GM13977 (cell line): ENCODE measurements at regions not wholly inside any gene's neighbourhood (a gene's known extent, or its start where the extent isn't known, plus 50 kb on each side); places are given as distances from the start of the nearest gene placed in this dataset.

Source experiments
- DNase-seq: peaks from one replicate; pipeline ENCODE4 v3.0.0; 2012; ENCODE audit warnings: low spot score
- CTCF ChIP-seq: IDR thresholded peaks from 2 replicates; pipeline ENCODE4 v1.5.1; 2012; ENCODE audit warnings: mild to moderate bottlenecking, control low read depth; ENCODE audit not compliant: insufficient read depth; ENCODE audit errors: extremely low read depth, missing control alignments
- in situ Hi-C: fragments of 300-500 bp; cut with MboI; formaldehyde crosslinking; loops from one replicate; pipeline ENCODE4 v1.12.0; 2022; ENCODE audit warnings: low sequenced_read_pairs, low pct_unique_long_range_greater_than_20kb, mixed read lengths, inconsistent platforms; ENCODE audit not compliant: unreplicated experiment

GRCh38 chr15:63453186-63453905 is 51.0 kb upstream of the USP3 start:
- no peak for TF ChIP-seq CTCF
- no peak for DNase-seq
- in situ Hi-C loops: loop anchor here (25.0 kb wide), 1 partner anchor 609 kb away; no protein-coding TSS in a partner anchor

- no peak for DNase-seq
- no peak for TF ChIP-seq CTCF
- in situ Hi-C loops: loop anchor here (25.0 kb wide), 1 partner anchor 608 kb away; no protein-coding TSS in a partner anchor
These were observed 49.7 kb upstream of the USP3 start for GRCh38 chr15:63454503-63455211.
